HEK293 (cell line): ENCODE measurements at regions not wholly inside any gene's neighbourhood (a gene's known extent, or its start where the extent isn't known, plus 50 kb on each side); places are given as distances from the start of the nearest gene placed in this dataset.
"Not testable (repeated sequence)": the region's sequence is repeated elsewhere in the genome, so short reads cannot be mapped to it uniquely, and the experiment has no call there.

Experiments
- GLI4 ChIP-seq: fragments of 450-650 bp; formaldehyde crosslinking; IDR thresholded peaks from 2 replicates; pipeline ENCODE4 v1.5.1; 2016; ENCODE audit warnings: missing biosample characterization, missing genetic modification characterization
- KLF16 ChIP-seq: fragments of 450-650 bp; formaldehyde crosslinking; IDR thresholded peaks from 2 replicates; pipeline ENCODE4 v1.5.1; 2017; ENCODE audit warnings: missing biosample characterization, missing genetic modification characterization
- PBX3 ChIP-seq: sonication (generic); formaldehyde crosslinking; IDR thresholded peaks from 2 replicates; pipeline ENCODE4 v1.8.1; 2022; ENCODE audit warnings: mild to moderate bottlenecking, moderate library complexity, missing genetic modification reagents
- ZNF311 ChIP-seq: fragments of 450-650 bp; formaldehyde crosslinking; IDR thresholded peaks from 2 replicates; pipeline ENCODE4 v1.5.1; 2017; ENCODE audit warnings: missing biosample characterization, missing genetic modification characterization, borderline replicate concordance
- ZNF335 ChIP-seq: fragments of 450-650 bp; formaldehyde crosslinking; conservative IDR thresholded peaks from 2 replicates; pipeline ENCODE4 v1.5.1; 2016; ENCODE audit warnings: missing biosample characterization, missing genetic modification characterization
- ZNF76 ChIP-seq: fragments of 450-650 bp; formaldehyde crosslinking; IDR thresholded peaks from 2 replicates; pipeline ENCODE4; 2016; ENCODE audit warnings: low read depth, missing biosample characterization, missing genetic modification characterization, borderline replicate concordance
- ZNF792 ChIP-seq: fragments of 450-650 bp; formaldehyde crosslinking; IDR thresholded peaks from 2 replicates; pipeline ENCODE4 v1.5.1; 2016; ENCODE audit warnings: missing biosample characterization, missing genetic modification characterization
- TF ChIP-seq, protein P1 (sequence below): fragments of 450-650 bp; formaldehyde crosslinking; IDR thresholded peaks from 2 replicates; pipeline ENCODE4 v1.5.1; 2016; ENCODE audit warnings: missing biosample characterization, missing genetic modification characterization

DNA sequence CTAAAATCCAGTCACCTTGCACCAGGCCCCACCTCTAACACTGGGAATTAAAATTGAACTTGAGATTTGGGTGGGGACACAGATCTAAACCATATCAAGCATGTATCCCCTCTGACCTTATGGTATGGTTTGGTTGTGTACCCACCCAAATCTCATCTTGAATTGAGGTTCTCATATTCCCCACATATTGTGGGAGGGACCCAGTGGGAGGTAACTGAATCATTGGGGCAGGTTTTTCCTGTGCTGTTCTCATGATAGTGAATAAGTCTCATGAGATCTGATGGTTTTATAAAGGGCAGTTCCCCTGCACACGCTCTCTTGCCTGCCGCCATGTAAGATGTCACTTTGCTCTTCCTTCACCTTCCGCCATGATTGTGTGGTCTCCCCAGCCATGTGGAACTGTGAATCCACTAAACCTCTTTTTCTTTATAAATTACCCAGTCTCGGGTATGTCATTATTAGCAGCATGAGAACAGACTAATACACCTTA lies 451.7 kb downstream of the PCNX1 start:
- TF ChIP-seq GLI4 (tag by site-specific recombination); PBX3; ZNF792; ZNF76; ZNF335 (tag by site-specific recombination); KLF16 (tag by site-specific recombination); ZNF311 (tag by site-specific recombination): not testable (repeated sequence)
- TF ChIP-seq, protein P1, sequence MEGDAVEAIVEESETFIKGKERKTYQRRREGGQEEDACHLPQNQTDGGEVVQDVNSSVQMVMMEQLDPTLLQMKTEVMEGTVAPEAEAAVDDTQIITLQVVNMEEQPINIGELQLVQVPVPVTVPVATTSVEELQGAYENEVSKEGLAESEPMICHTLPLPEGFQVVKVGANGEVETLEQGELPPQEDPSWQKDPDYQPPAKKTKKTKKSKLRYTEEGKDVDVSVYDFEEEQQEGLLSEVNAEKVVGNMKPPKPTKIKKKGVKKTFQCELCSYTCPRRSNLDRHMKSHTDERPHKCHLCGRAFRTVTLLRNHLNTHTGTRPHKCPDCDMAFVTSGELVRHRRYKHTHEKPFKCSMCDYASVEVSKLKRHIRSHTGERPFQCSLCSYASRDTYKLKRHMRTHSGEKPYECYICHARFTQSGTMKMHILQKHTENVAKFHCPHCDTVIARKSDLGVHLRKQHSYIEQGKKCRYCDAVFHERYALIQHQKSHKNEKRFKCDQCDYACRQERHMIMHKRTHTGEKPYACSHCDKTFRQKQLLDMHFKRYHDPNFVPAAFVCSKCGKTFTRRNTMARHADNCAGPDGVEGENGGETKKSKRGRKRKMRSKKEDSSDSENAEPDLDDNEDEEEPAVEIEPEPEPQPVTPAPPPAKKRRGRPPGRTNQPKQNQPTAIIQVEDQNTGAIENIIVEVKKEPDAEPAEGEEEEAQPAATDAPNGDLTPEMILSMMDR, result not testable (repeated sequence)
